B cell (primary cell): ENCODE measurements at regions not wholly inside any gene's neighbourhood (a gene's known extent, or its start where the extent isn't known, plus 50 kb on each side); places are given as distances from the start of the nearest gene placed in this dataset.

ENCODE experiments used
- ATAC-seq: fragments of 200-7000 bp; cut with Tn5 transposase; one replicate; pipeline ENCODE4 v1.10.0; 2021; ENCODE audit warnings: low read depth, mild to moderate bottlenecking, moderate number of reproducible peaks, moderate library complexity
- CTCF ChIA-PET: fragments of 350-600 bp; sonication (Branson Sonifier 250); formaldehyde crosslinking; loops from one replicate; lab custom pipeline; 2021; ENCODE audit warnings: antibody characterized with exemption, inconsistent platforms; lab: Charles Lee
- POLR2A ChIA-PET: fragments of 350-600 bp; sonication (Branson Sonifier 250); formaldehyde crosslinking; loops from one replicate; lab custom pipeline; 2021; ENCODE audit warnings: antibody characterized with exemption; lab: Charles Lee
- DNase-seq: peaks from one replicate; pipeline ENCODE4 v3.0.0; 2013
- H2AFZ ChIP-seq: 2 replicates; pipeline ENCODE4 v1.6.1; 2012; ENCODE audit warnings: mild to moderate bottlenecking, low read depth, low read length; ENCODE audit not compliant: insufficient read depth, poor library complexity, severe bottlenecking
- H3K27ac ChIP-seq, 2 donors: 1 replicate in 1 of 2; 2 replicates in 1 of 2; pipeline ENCODE4 v1.5.1; 2012 to 2013; ENCODE audit warnings: low read length in 2 of 2, mild to moderate bottlenecking in 2 of 2, moderate library complexity in 1 of 2
- H3K27me3 ChIP-seq, 4 experiments: fragments of 200-600 bp in 1 of 4; sonication (generic) in 1 of 4; replicated peaks in 1 of 4; 1 replicate in 2 of 4; 2 replicates in 2 of 4; pipeline versions ENCODE4 v1.6.1 to v1.7.0; 2013 to 2016; ENCODE audit warnings: low read length in 3 of 4, mild to moderate bottlenecking in 2 of 4, mixed read lengths in 1 of 4, moderate library complexity in 1 of 4; ENCODE audit not compliant: insufficient read depth in 4 of 4, control insufficient read depth in 3 of 4; ENCODE audit errors: control extremely low read depth in 1 of 4
- H3K36me3 ChIP-seq, 2 experiments: replicated peaks in 1 of 2; 1 replicate in 1 of 2; 2 replicates in 1 of 2; pipeline versions ENCODE4 v1.6.1 to v1.7.1; 2013; ENCODE audit warnings: low read length in 1 of 2; ENCODE audit not compliant: insufficient read depth in 2 of 2, control insufficient read depth in 1 of 2; ENCODE audit errors: control extremely low read depth in 1 of 2, extremely low read depth in 1 of 2
- H3K4me1 ChIP-seq, 2 donors: fragments of 200-600 bp in 1 of 2; sonication (generic) in 1 of 2; 1 replicate in 1 of 2; 2 replicates in 1 of 2; pipeline versions ENCODE4 v1.5.1 to v1.6.1; 2013 to 2017; ENCODE audit warnings: low read length in 2 of 2; ENCODE audit not compliant: control insufficient read depth in 2 of 2, insufficient read depth in 2 of 2
- H3K4me2 ChIP-seq: replicated peaks from 2 replicates; pipeline ENCODE3; 2012; ENCODE audit warnings: mild to moderate bottlenecking, low read depth, low read length; ENCODE audit not compliant: poor library complexity, severe bottlenecking
- H3K4me3 ChIP-seq, 5 experiments: fragments of 200-600 bp in 1 of 5; sonication (generic) in 1 of 5; 1 replicate in 3 of 5; 2 replicates in 2 of 5; pipeline versions ENCODE4 v1.5.1 to v1.7.0; 2011 to 2016; ENCODE audit warnings: low read length in 4 of 5, mild to moderate bottlenecking in 4 of 5, low read depth in 2 of 5, control low read depth in 1 of 5, moderate library complexity in 1 of 5; ENCODE audit not compliant: insufficient read depth in 1 of 5; ENCODE audit errors: control extremely low read depth in 1 of 5, extremely low read depth in 1 of 5
- H3K79me2 ChIP-seq: fragments of 200-600 bp; sonication (generic); one replicate; pipeline ENCODE4 v1.6.0; 2016; ENCODE audit warnings: low read length; ENCODE audit not compliant: control insufficient read depth, insufficient read depth
- H3K9ac ChIP-seq: fragments of 200-600 bp; sonication (generic); 2 replicates; pipeline ENCODE4 v1.6.1; 2017; ENCODE audit warnings: mild to moderate bottlenecking, low read length, moderate library complexity
- H3K9me3 ChIP-seq, 3 donors: one replicate each; pipeline versions ENCODE4 v1.6.1 to v1.7.1; 2013; ENCODE audit warnings: low read length in 2 of 3; ENCODE audit not compliant: control insufficient read depth in 2 of 3, insufficient read depth in 1 of 3; ENCODE audit errors: control extremely low read depth in 1 of 3
- H4K20me1 ChIP-seq: 2 replicates; pipeline ENCODE4 v1.6.0; 2012; ENCODE audit warnings: mild to moderate bottlenecking, low read length; ENCODE audit not compliant: insufficient read depth, control insufficient read depth, poor library complexity, severe bottlenecking
- H3K27ac Mint-ChIP-seq: one replicate; pipeline ENCODE4 v1.8.0; 2021; ENCODE audit warnings: mixed read lengths
- H3K27me3 Mint-ChIP-seq: one replicate; pipeline ENCODE4 v1.8.0; 2021; ENCODE audit warnings: mixed read lengths
- H3K4me1 Mint-ChIP-seq: one replicate; pipeline ENCODE4 v1.8.0; 2021; ENCODE audit warnings: mixed read lengths
- H3K4me3 Mint-ChIP-seq: one replicate; pipeline ENCODE4 v1.8.0; 2021; ENCODE audit warnings: mixed read lengths
- H3K9me3 Mint-ChIP-seq: one replicate; pipeline ENCODE4 v1.8.0; 2022; ENCODE audit warnings: mixed read lengths; ENCODE audit not compliant: insufficient read depth
- CTCF ChIP-seq: fragments of 200-600 bp; IDR thresholded peaks from one replicate; pipeline ENCODE4 v1.8.0; 2022; ENCODE audit warnings: antibody characterized with exemption, mild to moderate bottlenecking
- EZH2 ChIP-seq: IDR thresholded peaks from 2 replicates; pipeline ENCODE4 v1.6.1; 2012; ENCODE audit warnings: borderline replicate concordance, low read depth, mild to moderate bottlenecking, moderate library complexity, low read length; ENCODE audit not compliant: insufficient read depth, poor library complexity, severe bottlenecking
- WGBS: methylation state at CpG from one replicate; pipeline ENCODE4 v1.1.5; 2013; ENCODE audit warnings: missing lambda C conversion rate; ENCODE audit not compliant: insufficient coverage; 5-methylcytosine and 5-hydroxymethylcytosine counted together
- intact Hi-C: fragments of 100-400 bp; cut with micrococcal nuclease; formaldehyde crosslinking; loops from one replicate; pipeline ENCODE4 v1.10.0; 2022

- Histone ChIP-seq H3K4me1 (no peaks in the 10 kb centered on the region), H3K27me3 (no peaks in the 10 kb centered on the region), H3K27ac (no peak overlapping the region), H2AFZ (no peak overlapping the region), H3K9ac (no peak overlapping the region), H3K79me2 (no peaks in the 10 kb centered on the region), H3K4me2 (no peak overlapping the region), H3K36me3 (no peaks in the 10 kb centered on the region), H4K20me1 (no peaks in the 10 kb centered on the region), H3K4me3 (no peak overlapping the region), H3K9me3 (no peaks in the 10 kb centered on the region)
- H3K4me3 Mint-ChIP-seq = no peak overlapping the region
- ATAC-seq (no peak), DNase-seq (no peak)
- WGBS = 80% methylated on average over 1 of the region's 1 CpG
- no peak overlapping the region for H3K27ac Mint-ChIP-seq
- POLR2A ChIA-PET = no interaction called here
- H3K27me3 Mint-ChIP-seq = peaks cover 4% of the 10 kb centered on the region
- CTCF ChIA-PET = no interaction called here
- no peaks in the 10 kb centered on the region for H3K4me1 Mint-ChIP-seq
- TF ChIP-seq EZH2 = no peak
- TF ChIP-seq CTCF = no peak
- H3K9me3 Mint-ChIP-seq = peaks cover 2% of the 10 kb centered on the region
- intact Hi-C loops = no loop called here
Observed at GRCh38 chr2:23083966-23084365, 301.0 kb upstream of the KLHL29 start.

DNA sequence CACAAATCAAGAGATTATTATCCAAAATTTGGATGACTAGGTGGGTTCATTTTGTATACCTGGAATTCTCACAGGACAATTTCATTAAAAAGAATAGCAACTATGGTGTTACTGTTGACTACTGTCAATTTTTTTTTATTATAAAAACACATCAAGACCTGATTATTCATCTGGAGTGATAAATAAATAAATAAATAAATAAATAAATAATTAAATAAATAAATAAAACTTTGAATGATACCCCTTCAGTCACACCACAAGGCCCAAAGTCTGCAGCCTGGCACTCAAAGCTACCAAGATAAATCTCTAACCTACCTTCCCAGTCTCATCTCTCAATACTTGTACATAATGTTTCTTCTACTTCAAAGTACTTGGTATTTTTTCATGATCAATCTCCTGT lies 294.0 kb upstream of the KLHL29 start:
- TF ChIP-seq EZH2 (no peak), CTCF (no peak)
- H3K4me3 Mint-ChIP-seq = no peak overlapping the region
- ATAC-seq = no peak
- H3K9me3 Mint-ChIP-seq = peaks cover 9% of the 10 kb centered on the region
- DNase-seq = no peak
- Histone ChIP-seq H4K20me1 (no peaks in the 10 kb centered on the region), H3K9ac (no peak overlapping the region), H3K79me2 (no peaks in the 10 kb centered on the region), H3K9me3 (no peaks in the 10 kb centered on the region), H3K4me3 (no peak overlapping the region), H3K4me1 (no peaks in the 10 kb centered on the region), H3K27me3 (no peaks in the 10 kb centered on the region), H3K4me2 (no peak overlapping the region), H3K36me3 (no peaks in the 10 kb centered on the region), H3K27ac (no peak overlapping the region), H2AFZ (no peak overlapping the region)
- intact Hi-C loops = no loop called here
- H3K27me3 Mint-ChIP-seq = peaks cover 4% of the 10 kb centered on the region
- CTCF ChIA-PET = no interaction called here
- no peak overlapping the region for H3K27ac Mint-ChIP-seq
- POLR2A ChIA-PET = no interaction called here
- H3K4me1 Mint-ChIP-seq = no peaks in the 10 kb centered on the region
